Stomach (tissue), 4 donors: ENCODE measurements at regions not wholly inside any gene's neighbourhood (a gene's known extent, or its start where the extent isn't known, plus 50 kb on each side); places are given as distances from the start of the nearest gene placed in this dataset.

Experiments
- POLR2A ChIP-seq, 4 donors: fragments of 450-650 bp; IDR thresholded peaks; one replicate each; pipeline ENCODE4 v1.6.1; 2016; ENCODE audit warnings: antibody characterized with exemption in 4 of 4, control low read depth in 2 of 4, mild to moderate bottlenecking in 1 of 4, moderate library complexity in 1 of 4
- POLR2AphosphoS5 ChIP-seq, 3 donors: sonication (generic); formaldehyde crosslinking; IDR thresholded peaks; one replicate each; pipeline ENCODE4 v1.6.1; 2016; ENCODE audit warnings: antibody characterized with exemption in 3 of 3
- TF ChIP-seq, protein P1 (sequence below), 7 experiments: fragments of 450-650 bp in 4 of 7; fragments of 200-600 bp in 3 of 7; sonication (generic) in 3 of 7; IDR thresholded peaks; one replicate each; pipeline ENCODE4 v1.5.1; 2016 to 2019; ENCODE audit warnings: antibody characterized with exemption in 7 of 7, control low read depth in 2 of 7, mild to moderate bottlenecking in 1 of 7

DNA sequence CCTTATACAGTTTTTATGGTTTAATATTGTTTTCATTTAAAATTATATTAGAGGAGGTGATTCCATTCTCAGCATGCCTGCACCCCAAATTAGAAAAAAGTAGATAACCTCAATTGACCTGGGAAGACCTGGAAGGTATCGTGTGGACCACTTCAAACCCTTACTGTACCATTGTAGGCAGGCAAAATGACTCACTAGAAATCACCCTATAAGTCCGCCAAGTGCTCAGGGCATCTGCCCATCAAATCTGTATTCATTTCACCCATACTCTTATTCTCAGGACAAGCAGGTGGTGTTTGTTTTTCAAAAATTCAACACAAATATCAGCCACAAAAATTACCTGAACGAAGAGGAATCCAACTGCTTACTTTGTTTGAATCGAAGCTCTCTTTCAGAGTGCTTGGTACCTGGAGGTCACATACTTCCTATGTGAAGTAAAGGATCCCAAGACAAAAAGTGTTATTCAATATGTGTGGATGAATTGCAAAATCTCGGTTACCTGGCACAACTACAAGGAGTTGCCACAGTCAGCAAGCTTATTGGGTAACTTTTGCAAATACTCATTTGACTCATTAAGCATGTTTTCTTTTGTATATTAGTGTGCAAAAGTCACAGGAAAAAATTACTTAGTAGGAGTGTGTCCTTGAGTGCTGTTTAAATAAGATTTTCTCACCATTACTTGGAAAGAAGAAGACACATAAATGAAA lies 216.2 kb downstream of the ENC1 start:
- TF ChIP-seq, protein P1, sequence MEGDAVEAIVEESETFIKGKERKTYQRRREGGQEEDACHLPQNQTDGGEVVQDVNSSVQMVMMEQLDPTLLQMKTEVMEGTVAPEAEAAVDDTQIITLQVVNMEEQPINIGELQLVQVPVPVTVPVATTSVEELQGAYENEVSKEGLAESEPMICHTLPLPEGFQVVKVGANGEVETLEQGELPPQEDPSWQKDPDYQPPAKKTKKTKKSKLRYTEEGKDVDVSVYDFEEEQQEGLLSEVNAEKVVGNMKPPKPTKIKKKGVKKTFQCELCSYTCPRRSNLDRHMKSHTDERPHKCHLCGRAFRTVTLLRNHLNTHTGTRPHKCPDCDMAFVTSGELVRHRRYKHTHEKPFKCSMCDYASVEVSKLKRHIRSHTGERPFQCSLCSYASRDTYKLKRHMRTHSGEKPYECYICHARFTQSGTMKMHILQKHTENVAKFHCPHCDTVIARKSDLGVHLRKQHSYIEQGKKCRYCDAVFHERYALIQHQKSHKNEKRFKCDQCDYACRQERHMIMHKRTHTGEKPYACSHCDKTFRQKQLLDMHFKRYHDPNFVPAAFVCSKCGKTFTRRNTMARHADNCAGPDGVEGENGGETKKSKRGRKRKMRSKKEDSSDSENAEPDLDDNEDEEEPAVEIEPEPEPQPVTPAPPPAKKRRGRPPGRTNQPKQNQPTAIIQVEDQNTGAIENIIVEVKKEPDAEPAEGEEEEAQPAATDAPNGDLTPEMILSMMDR (IDR thresholded peaks at IDR 0.05) = no peak
- peak in 1 of 3 donors; percentile 8 for TF ChIP-seq POLR2AphosphoS5 (IDR thresholded peaks at IDR 0.05)
- TF ChIP-seq POLR2A (IDR thresholded peaks at IDR 0.05) = no peak
